HG03095 (cell line): ENCODE measurements at regions not wholly inside any gene's neighbourhood (a gene's known extent, or its start where the extent isn't known, plus 50 kb on each side); places are given as distances from the start of the nearest gene placed in this dataset.

Experiments used
- ATAC-seq: cut with Tn5 transposase; IDR thresholded peaks from one replicate; pipeline ENCODE4 v1.9.1; 2021; ENCODE audit warnings: moderate library complexity; ENCODE audit not compliant: unreplicated experiment

GRCh38 chrX:64456828-64457227, 61.6 kb upstream of the MTMR8 start:
- peak; percentile 75 for ATAC-seq

- no peak for ATAC-seq
Observed at GRCh38 chrX:64447207-64447606, 52.0 kb upstream of the MTMR8 start.
